Duodenal mucosa (tissue), 2 donors: ENCODE measurements at regions not wholly inside any gene's neighbourhood (a gene's known extent, or its start where the extent isn't known, plus 50 kb on each side); places are given as distances from the start of the nearest gene placed in this dataset.

ENCODE experiments used
- H3K27ac ChIP-seq: one replicate; pipeline ENCODE4 v1.7.0; 2013; ENCODE audit warnings: low read depth, low read length
- H3K27me3 ChIP-seq, 2 donors: one replicate each; pipeline ENCODE4 v1.7.0; 2013; ENCODE audit warnings: low read length in 2 of 2, control low read depth in 1 of 2; ENCODE audit not compliant: insufficient read depth in 2 of 2, control insufficient read depth in 1 of 2
- H3K36me3 ChIP-seq, 2 donors: one replicate each; pipeline ENCODE4 v1.7.0; 2013; ENCODE audit warnings: low read length in 2 of 2, control low read depth in 1 of 2; ENCODE audit not compliant: insufficient read depth in 2 of 2, control insufficient read depth in 1 of 2
- H3K4me1 ChIP-seq, 2 donors: one replicate each; pipeline ENCODE4 v1.7.0; 2013; ENCODE audit warnings: low read length in 2 of 2, control low read depth in 1 of 2; ENCODE audit not compliant: insufficient read depth in 2 of 2, control insufficient read depth in 1 of 2
- H3K4me3 ChIP-seq, 2 donors: one replicate each; pipeline ENCODE4 v1.7.0; 2013; ENCODE audit warnings: low read length in 2 of 2, low read depth in 1 of 2
- H3K9ac ChIP-seq, 2 donors: one replicate each; pipeline ENCODE4 v1.7.0; 2013; ENCODE audit warnings: low read length in 2 of 2, low read depth in 1 of 2
- H3K9me3 ChIP-seq, 2 donors: one replicate each; pipeline ENCODE4 v1.7.0; 2013; ENCODE audit warnings: low read length in 2 of 2, control low read depth in 1 of 2; ENCODE audit not compliant: control insufficient read depth in 1 of 2

DNA sequence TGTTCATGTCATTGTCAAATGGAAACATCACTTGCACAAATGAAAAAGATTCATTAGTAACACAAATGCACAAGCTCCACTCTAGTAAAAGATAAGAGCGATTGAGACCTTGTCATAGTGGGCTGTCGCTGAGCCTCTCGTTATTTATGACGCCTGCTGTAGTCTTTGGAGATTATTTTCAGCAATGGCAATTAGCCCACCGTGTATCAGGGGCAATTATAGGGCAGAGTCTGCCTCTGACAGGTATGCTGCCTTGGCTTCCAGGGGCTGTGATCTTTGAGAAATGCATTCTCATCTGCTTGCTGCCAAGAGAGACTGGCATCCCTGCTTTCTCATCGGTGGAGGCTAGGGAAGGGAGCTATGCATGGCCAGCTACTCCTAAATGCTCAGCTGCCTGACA is 426.8 kb upstream of the CLINT1 start:
- no peak overlapping the region for H3K9ac ChIP-seq
- H3K27ac ChIP-seq, result no peak overlapping the region
- H3K36me3 ChIP-seq, result no peaks in the 10 kb centered on the region
- no peaks in the 10 kb centered on the region for H3K27me3 ChIP-seq
- H3K4me1 ChIP-seq, result no peaks in the 10 kb centered on the region
- no peak overlapping the region for H3K4me3 ChIP-seq
- no peaks in the 10 kb centered on the region for H3K9me3 ChIP-seq

DNA sequence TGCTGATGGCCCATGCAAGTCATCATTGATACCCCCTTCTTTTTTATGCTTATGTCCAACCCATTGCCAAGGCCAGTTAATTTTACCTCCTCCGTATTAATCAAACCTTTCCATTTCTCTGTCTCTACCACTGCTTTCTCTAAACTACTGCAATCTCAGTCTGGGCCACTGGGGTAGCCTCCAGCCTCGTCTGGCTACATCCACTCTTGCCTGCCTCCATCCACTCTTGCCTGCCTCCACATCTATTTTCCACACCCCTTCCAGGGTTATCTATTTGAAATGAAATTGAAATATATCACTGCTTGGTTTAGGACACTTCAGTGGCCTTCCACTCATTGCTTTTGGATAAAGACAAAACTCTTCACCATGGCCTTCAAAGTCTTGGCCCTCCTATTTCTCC is 425.3 kb upstream of the CLINT1 start:
- H3K36me3 ChIP-seq, result no peaks in the 10 kb centered on the region
- H3K27ac ChIP-seq, result no peak overlapping the region
- H3K4me3 ChIP-seq, result no peak overlapping the region
- no peaks in the 10 kb centered on the region for H3K27me3 ChIP-seq
- H3K4me1 ChIP-seq, result no peaks in the 10 kb centered on the region
- H3K9ac ChIP-seq, result no peak overlapping the region
- no peaks in the 10 kb centered on the region for H3K9me3 ChIP-seq

DNA sequence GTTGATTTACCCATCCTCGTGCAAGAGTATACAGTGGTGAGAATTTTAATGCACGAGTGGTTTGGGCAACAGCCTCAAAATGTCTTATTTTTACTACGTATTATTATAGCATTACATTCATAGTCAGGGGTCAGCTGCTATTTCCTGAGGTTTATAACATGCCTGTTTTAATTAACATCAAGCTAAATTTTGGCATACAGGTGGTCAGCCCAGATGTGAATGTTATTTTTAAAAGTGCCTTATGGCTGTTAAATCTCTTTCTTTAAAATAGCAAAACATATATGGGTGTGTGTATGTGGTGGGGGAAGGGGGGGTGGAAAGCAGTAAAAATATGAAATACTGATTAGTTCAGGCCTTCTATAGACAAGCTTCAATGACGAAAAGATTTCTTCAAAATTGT is 424.5 kb upstream of the CLINT1 start:
- no peak overlapping the region for H3K27ac ChIP-seq
- no peak overlapping the region for H3K4me3 ChIP-seq
- no peaks in the 10 kb centered on the region for H3K9me3 ChIP-seq
- H3K9ac ChIP-seq, result no peak overlapping the region
- no peaks in the 10 kb centered on the region for H3K36me3 ChIP-seq
- H3K27me3 ChIP-seq, result no peaks in the 10 kb centered on the region
- H3K4me1 ChIP-seq, result no peaks in the 10 kb centered on the region

DNA sequence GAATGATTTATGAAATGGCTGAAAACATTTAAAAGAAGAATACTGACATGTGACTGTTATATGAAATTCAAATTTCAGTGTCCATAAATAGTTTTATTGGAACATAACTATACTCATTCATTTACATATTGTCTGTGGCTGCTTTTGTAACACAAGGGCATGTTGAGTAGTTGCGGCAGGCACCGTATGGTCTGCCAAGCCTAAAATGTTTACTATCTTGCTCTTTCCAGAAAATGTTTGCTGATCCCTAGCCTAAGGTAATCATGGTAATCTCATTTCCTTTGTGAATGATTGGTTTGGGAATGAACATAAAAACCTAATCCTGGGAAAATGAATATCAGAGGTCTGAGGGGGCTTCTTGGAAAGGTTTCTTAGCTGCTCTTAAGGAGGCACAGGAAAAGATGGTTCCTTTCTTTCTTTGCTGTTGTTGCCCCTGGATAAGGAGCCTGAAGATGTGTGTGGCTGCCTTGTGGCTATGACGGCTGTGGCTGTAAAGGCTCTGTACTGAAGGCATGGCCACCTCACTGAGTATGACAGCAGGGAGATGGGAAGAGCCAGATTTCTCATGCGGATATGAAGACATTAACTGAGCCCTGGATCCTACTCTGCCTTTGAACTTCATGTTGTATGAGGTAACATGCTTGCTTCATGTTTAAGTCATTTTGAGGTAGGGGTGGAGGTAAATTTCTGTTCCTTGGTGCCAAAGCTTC is 419.4 kb upstream of the CLINT1 start:
- Histone ChIP-seq H3K36me3 (no peaks in the 10 kb centered on the region), H3K27ac (no peak overlapping the region), H3K4me3 (no peak overlapping the region), H3K9me3 (no peaks in the 10 kb centered on the region), H3K27me3 (no peaks in the 10 kb centered on the region), H3K9ac (no peak overlapping the region), H3K4me1 (no peaks in the 10 kb centered on the region)

DNA sequence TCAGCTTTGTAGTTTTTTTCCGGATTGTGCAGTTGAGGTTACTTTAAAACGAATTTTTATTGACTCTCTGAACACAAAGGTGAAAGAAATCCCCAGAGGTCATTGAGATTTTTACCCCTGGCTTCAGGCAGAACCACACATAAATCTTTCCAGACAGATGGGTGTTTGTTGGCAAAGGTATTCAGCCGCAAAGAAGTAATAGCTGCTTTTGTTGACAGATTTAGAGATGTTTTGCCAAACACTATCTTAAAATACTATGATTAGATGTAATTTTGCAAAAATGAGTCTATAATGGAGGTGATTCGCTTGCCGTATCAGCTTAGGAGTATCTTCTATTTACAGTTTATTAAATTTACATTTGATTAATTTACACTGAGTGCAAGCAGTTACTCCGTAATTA is 418.3 kb upstream of the CLINT1 start:
- Histone ChIP-seq H3K27ac (no peak overlapping the region), H3K4me3 (no peak overlapping the region), H3K9me3 (no peaks in the 10 kb centered on the region), H3K36me3 (no peaks in the 10 kb centered on the region), H3K9ac (no peak overlapping the region), H3K4me1 (no peaks in the 10 kb centered on the region), H3K27me3 (no peaks in the 10 kb centered on the region)

DNA sequence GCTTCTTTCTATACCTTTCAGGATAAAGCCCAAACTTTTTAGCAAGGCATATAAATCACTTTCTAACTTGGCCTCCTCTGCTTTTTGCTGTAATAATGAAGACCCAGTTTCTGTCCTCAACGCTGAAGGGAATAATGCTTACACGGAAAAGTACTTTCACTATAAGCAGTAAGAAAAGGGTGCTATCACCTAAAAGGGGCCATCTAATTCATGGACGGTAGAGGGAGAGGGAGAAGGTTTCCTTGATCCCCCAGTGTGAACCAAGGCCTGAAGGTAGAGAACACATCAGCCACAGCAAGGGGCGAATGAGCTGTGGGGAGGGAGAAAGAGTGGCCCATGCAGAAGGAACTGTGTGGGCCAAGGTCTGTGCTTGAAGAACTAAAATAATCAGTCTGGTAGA is 417.7 kb upstream of the CLINT1 start:
- Histone ChIP-seq H3K9ac (no peak overlapping the region), H3K27ac (no peak overlapping the region), H3K36me3 (no peaks in the 10 kb centered on the region), H3K4me1 (no peaks in the 10 kb centered on the region), H3K9me3 (no peaks in the 10 kb centered on the region), H3K27me3 (no peaks in the 10 kb centered on the region), H3K4me3 (no peak overlapping the region)

DNA sequence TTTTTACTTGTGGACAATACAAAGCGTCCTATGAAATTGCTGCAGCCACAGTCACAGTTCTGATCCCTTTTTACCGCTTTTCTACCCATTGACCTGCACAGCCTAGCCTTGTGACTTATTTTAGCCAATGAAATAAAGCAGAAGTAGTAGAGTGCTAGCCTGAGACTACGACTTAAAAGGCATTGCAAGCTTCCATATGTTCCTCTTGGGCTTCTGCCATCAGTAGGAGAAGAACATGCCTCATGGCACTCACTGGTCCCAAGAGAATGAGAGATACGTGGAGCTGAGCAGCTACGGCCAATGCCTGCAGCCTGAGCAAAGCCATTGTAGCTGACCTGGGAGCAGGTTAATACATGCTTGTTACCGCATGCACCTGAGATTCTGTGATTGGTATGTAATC is 416.6 kb upstream of the CLINT1 start:
- H3K4me1 ChIP-seq, result no peaks in the 10 kb centered on the region
- no peak overlapping the region for H3K27ac ChIP-seq
- no peaks in the 10 kb centered on the region for H3K27me3 ChIP-seq
- H3K9me3 ChIP-seq, result no peaks in the 10 kb centered on the region
- H3K4me3 ChIP-seq, result no peak overlapping the region
- no peak overlapping the region for H3K9ac ChIP-seq
- no peaks in the 10 kb centered on the region for H3K36me3 ChIP-seq

DNA sequence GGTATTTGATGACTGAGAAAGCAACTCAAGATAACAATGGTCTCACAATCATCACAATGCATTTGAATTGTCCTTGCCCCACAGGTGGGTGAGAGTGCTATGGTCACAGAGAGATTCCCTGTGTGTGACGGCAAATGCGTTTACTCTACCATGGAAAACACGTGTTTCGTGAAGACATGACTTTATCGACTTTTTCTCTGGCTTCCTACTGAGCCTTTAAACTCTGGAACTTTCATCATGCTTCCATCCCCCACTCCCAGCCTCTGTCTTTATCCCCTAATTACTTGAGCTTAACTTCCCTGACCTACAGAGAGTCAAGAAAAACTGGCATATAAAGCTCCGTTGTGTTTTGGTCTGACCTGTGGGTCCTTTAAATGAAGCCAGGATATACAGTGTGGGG is 414.1 kb upstream of the CLINT1 start:
- Histone ChIP-seq H3K27me3 (no peaks in the 10 kb centered on the region), H3K27ac (no peak overlapping the region), H3K9me3 (no peaks in the 10 kb centered on the region), H3K4me1 (no peaks in the 10 kb centered on the region), H3K36me3 (no peaks in the 10 kb centered on the region), H3K9ac (no peak overlapping the region), H3K4me3 (no peak overlapping the region)

DNA sequence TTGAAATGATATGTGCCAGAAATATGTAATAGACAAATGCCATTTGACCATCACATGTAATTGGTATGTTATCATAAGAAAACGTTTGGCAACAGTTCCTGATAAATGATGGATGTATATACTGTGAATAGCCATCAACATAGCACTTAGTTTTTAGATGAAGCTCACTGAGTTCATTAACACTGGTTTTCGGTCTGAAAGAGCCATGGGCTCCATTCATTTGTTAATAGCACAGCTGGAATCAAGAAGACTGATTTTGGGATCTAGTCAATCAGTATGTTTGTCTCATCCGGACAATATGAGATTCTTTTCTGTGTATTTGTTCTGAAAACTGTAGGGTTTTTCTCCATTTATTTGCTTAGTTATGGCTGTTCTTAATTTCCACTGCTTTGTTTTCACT is 413.5 kb upstream of the CLINT1 start:
- Histone ChIP-seq H3K9me3 (no peaks in the 10 kb centered on the region), H3K27ac (no peak overlapping the region)

DNA sequence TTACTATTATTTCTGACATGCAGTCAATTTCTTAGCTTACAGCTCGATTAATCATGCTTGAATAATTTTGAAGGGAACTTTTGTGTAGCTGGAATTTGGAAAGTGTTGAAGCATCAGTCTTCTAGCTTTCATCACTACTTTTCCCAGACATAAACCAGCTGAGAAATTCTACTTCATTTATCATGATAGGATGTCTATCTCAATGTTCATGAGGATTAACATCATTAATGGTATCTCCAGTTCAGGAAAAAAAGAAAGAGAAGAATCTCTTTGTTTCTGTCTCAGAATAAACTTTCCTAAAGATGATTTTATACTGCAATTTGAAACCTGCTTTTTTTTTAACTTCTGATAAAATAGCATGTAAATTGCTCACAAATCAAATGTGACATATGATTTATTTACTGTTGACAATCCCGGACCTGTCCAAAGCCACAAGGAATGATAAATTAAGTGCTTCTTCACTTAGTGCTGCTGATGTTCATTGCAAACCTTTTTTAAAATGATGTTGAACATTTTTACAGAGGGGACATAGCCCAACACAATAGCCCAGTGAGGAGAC is 412.1 kb upstream of the CLINT1 start:
- H3K4me3 ChIP-seq, result no peak overlapping the region
- H3K27me3 ChIP-seq, result no peaks in the 10 kb centered on the region
- no peaks in the 10 kb centered on the region for H3K4me1 ChIP-seq
- H3K36me3 ChIP-seq, result no peaks in the 10 kb centered on the region
- no peak overlapping the region for H3K9ac ChIP-seq
- H3K27ac ChIP-seq, result no peak overlapping the region
- no peaks in the 10 kb centered on the region for H3K9me3 ChIP-seq

More for the DNA sequence above, 413.5 kb upstream of the CLINT1 start:
- Histone ChIP-seq H3K4me3 (no peak overlapping the region), H3K9ac (no peak overlapping the region), H3K27me3 (no peaks in the 10 kb centered on the region), H3K4me1 (no peaks in the 10 kb centered on the region), H3K36me3 (no peaks in the 10 kb centered on the region)
